Liver (tissue), 8 donors: ENCODE measurements at regions not wholly inside any gene's neighbourhood (a gene's known extent, or its start where the extent isn't known, plus 50 kb on each side); places are given as distances from the start of the nearest gene placed in this dataset.

Experiments
- DNase-seq: peaks from one replicate; pipeline ENCODE4 v3.0.0-alpha.2; 2017; ENCODE audit warnings: low spot score
- H3K27ac ChIP-seq, 2 donors: one replicate each; pipeline ENCODE4 v1.7.0; 2013; ENCODE audit warnings: inconsistent platforms in 2 of 2, low read length in 2 of 2, control low read depth in 1 of 2, low read depth in 1 of 2, mild to moderate bottlenecking in 1 of 2
- H3K27me3 ChIP-seq, 4 donors: one replicate each; pipeline versions ENCODE4 v1.6.1 to v1.7.0; 2013; ENCODE audit warnings: low read length in 3 of 4, inconsistent platforms in 1 of 4, mild to moderate bottlenecking in 1 of 4, moderate library complexity in 1 of 4; ENCODE audit not compliant: control insufficient read depth in 4 of 4, insufficient read depth in 4 of 4
- H3K36me3 ChIP-seq, 4 donors: one replicate each; pipeline versions ENCODE4 v1.6.1 to v1.7.0; 2013; ENCODE audit warnings: low read length in 3 of 4, mild to moderate bottlenecking in 3 of 4, low read depth in 1 of 4, moderate library complexity in 1 of 4; ENCODE audit not compliant: control insufficient read depth in 4 of 4, insufficient read depth in 3 of 4
- H3K4me1 ChIP-seq, 4 donors: one replicate each; pipeline versions ENCODE4 v1.6.1 to v1.7.0; 2013; ENCODE audit warnings: low read length in 3 of 4, mild to moderate bottlenecking in 3 of 4, moderate library complexity in 1 of 4; ENCODE audit not compliant: control insufficient read depth in 4 of 4, insufficient read depth in 4 of 4
- H3K4me3 ChIP-seq, 3 donors: one replicate each; pipeline versions ENCODE4 v1.6.1 to v1.7.0; 2013; ENCODE audit warnings: low read length in 3 of 3, control low read depth in 1 of 3, low read depth in 1 of 3, mild to moderate bottlenecking in 1 of 3
- H3K9ac ChIP-seq, 2 donors: one replicate each; pipeline ENCODE4 v1.7.0; 2013; ENCODE audit warnings: low read length in 2 of 2, mild to moderate bottlenecking in 2 of 2, moderate library complexity in 2 of 2, control low read depth in 1 of 2, low read depth in 1 of 2
- H3K9me3 ChIP-seq, 4 donors: one replicate each; pipeline versions ENCODE4 v1.6.1 to v1.7.0; 2013; ENCODE audit warnings: low read length in 3 of 4; ENCODE audit not compliant: control insufficient read depth in 4 of 4
- EGR1 ChIP-seq, 2 donors: IDR thresholded peaks; 2 replicates each; pipeline ENCODE4 v1.6.1; 2016 to 2018; ENCODE audit warnings: antibody characterized with exemption in 2 of 2, low read depth in 2 of 2
- FOXA1 ChIP-seq: IDR thresholded peaks from 2 replicates; pipeline ENCODE4 v1.6.1; 2016; ENCODE audit warnings: antibody characterized with exemption
- FOXA2 ChIP-seq: IDR thresholded peaks from 2 replicates; pipeline ENCODE4 v1.6.1; 2016; ENCODE audit warnings: antibody characterized with exemption
- GABPA ChIP-seq, 2 donors: IDR thresholded peaks in 1 of 2; conservative IDR thresholded peaks in 1 of 2; 2 replicates each; pipeline ENCODE4 v1.6.1; 2016; ENCODE audit warnings: antibody characterized with exemption in 2 of 2, mild to moderate bottlenecking in 1 of 2, moderate library complexity in 1 of 2
- HNF4A ChIP-seq, 2 donors: conservative IDR thresholded peaks; 2 replicates each; pipeline ENCODE4 v1.6.1; 2016; ENCODE audit warnings: antibody characterized with exemption in 2 of 2, mild to moderate bottlenecking in 2 of 2
- HNF4G ChIP-seq: IDR thresholded peaks from 2 replicates; pipeline ENCODE4 v1.6.1; 2016; ENCODE audit warnings: antibody characterized with exemption
- JUND ChIP-seq, 2 donors: IDR thresholded peaks; 2 replicates each; pipeline ENCODE4 v1.6.1; 2016; ENCODE audit warnings: antibody characterized with exemption in 2 of 2
- NR2F2 ChIP-seq: IDR thresholded peaks from 2 replicates; pipeline ENCODE4 v1.6.1; 2016; ENCODE audit warnings: antibody characterized with exemption
- RAD21 ChIP-seq, 2 donors: IDR thresholded peaks; 2 replicates each; pipeline ENCODE4 v1.6.1; 2016; ENCODE audit warnings: antibody characterized with exemption in 2 of 2, mild to moderate bottlenecking in 2 of 2
- RXRA ChIP-seq, 2 donors: IDR thresholded peaks; 2 replicates each; pipeline ENCODE4 v1.6.1; 2017 to 2018; ENCODE audit warnings: antibody characterized with exemption in 2 of 2, mild to moderate bottlenecking in 1 of 2
- SP1 ChIP-seq: IDR thresholded peaks from 2 replicates; pipeline ENCODE4 v1.6.1; 2018; ENCODE audit warnings: antibody characterized with exemption, mild to moderate bottlenecking
- TAF1 ChIP-seq: conservative IDR thresholded peaks from 2 replicates; pipeline ENCODE4 v1.6.1; 2016; ENCODE audit warnings: antibody characterized with exemption, mild to moderate bottlenecking
- YY1 ChIP-seq: IDR thresholded peaks from 2 replicates; pipeline ENCODE4 v1.6.1; 2016; ENCODE audit warnings: antibody characterized with exemption, mild to moderate bottlenecking
- WGBS: extraction: QIAGEN DNeasy Blood & Tissue Kit; methylation state at CpG from one replicate; pipeline ENCODE4 v1.1.7; 2013; 5-methylcytosine and 5-hydroxymethylcytosine counted together
- TF ChIP-seq, protein P1 (sequence below): fragments of 150-350 bp; IDR thresholded peaks from 2 replicates; pipeline ENCODE4 v1.5.1; 2017; ENCODE audit warnings: improper control_type of control experiment, low read depth, low read length; ENCODE audit not compliant: missing input control
- TF ChIP-seq, protein P2 (sequence below): IDR thresholded peaks from 2 replicates; pipeline ENCODE4 v1.6.1; 2016; ENCODE audit warnings: antibody characterized with exemption
- TF ChIP-seq, protein P3 (sequence below): IDR thresholded peaks from 2 replicates; pipeline ENCODE4 v1.6.1; 2016; ENCODE audit warnings: antibody characterized with exemption
- TF ChIP-seq, protein P4 (sequence below): IDR thresholded peaks from 2 replicates; pipeline ENCODE4 v1.6.1; 2016; ENCODE audit warnings: antibody characterized with exemption, mild to moderate bottlenecking
- TF ChIP-seq, protein P5 (sequence below): IDR thresholded peaks from 2 replicates; pipeline ENCODE4 v1.6.1; 2016; ENCODE audit warnings: antibody characterized with exemption
- donor health status: healthy.
- donor health status: healthy.
- donor health status: healthy.
- donor health status: healthy.
- donor health status: healthy.

DNA sequence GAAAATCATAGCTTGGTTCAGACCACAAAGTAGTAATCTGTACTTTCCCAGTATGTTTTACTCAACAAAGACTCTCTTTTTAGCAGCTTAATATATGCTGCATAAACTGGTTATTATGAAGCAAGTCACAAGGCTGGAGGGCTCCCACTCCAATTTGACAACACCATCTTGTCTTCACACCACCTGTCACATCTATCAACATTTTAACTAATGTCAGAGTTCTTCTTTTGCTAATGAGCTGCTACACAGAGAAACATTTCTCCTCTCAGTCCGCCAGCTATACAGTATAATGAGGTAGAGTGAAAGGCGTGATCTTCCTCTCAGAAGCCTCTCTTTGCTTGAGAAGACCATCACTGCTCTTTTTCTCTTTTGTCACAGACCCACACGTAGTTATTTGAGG, 230.1 kb downstream of the BARHL2 start:
- H3K27me3 ChIP-seq = no peaks in the 10 kb centered on the region
- no peak for DNase-seq
- TF ChIP-seq, protein P1, sequence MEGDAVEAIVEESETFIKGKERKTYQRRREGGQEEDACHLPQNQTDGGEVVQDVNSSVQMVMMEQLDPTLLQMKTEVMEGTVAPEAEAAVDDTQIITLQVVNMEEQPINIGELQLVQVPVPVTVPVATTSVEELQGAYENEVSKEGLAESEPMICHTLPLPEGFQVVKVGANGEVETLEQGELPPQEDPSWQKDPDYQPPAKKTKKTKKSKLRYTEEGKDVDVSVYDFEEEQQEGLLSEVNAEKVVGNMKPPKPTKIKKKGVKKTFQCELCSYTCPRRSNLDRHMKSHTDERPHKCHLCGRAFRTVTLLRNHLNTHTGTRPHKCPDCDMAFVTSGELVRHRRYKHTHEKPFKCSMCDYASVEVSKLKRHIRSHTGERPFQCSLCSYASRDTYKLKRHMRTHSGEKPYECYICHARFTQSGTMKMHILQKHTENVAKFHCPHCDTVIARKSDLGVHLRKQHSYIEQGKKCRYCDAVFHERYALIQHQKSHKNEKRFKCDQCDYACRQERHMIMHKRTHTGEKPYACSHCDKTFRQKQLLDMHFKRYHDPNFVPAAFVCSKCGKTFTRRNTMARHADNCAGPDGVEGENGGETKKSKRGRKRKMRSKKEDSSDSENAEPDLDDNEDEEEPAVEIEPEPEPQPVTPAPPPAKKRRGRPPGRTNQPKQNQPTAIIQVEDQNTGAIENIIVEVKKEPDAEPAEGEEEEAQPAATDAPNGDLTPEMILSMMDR = no peak
- TF ChIP-seq, protein P2, sequence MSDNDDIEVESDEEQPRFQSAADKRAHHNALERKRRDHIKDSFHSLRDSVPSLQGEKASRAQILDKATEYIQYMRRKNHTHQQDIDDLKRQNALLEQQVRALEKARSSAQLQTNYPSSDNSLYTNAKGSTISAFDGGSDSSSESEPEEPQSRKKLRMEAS = no peak
- TF ChIP-seq, protein P3, sequence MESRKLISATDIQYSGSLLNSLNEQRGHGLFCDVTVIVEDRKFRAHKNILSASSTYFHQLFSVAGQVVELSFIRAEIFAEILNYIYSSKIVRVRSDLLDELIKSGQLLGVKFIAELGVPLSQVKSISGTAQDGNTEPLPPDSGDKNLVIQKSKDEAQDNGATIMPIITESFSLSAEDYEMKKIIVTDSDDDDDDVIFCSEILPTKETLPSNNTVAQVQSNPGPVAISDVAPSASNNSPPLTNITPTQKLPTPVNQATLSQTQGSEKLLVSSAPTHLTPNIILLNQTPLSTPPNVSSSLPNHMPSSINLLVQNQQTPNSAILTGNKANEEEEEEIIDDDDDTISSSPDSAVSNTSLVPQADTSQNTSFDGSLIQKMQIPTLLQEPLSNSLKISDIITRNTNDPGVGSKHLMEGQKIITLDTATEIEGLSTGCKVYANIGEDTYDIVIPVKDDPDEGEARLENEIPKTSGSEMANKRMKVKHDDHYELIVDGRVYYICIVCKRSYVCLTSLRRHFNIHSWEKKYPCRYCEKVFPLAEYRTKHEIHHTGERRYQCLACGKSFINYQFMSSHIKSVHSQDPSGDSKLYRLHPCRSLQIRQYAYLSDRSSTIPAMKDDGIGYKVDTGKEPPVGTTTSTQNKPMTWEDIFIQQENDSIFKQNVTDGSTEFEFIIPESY = no peak
- TF ChIP-seq TAF1 = no peak
- no peak for TF ChIP-seq SP1
- TF ChIP-seq YY1 = no peak
- TF ChIP-seq RAD21 (IDR thresholded peaks at IDR 0.05) = no peak
- no peak for TF ChIP-seq HNF4A (conservative IDR thresholded peaks at IDR 0.05)
- no peak for TF ChIP-seq FOXA2
- no peak for TF ChIP-seq RXRA (IDR thresholded peaks at IDR 0.05)
- no peak for TF ChIP-seq FOXA1
- no peak for TF ChIP-seq EGR1 (IDR thresholded peaks at IDR 0.05; ENCODE audit: low read depth in 2 of 2)
- TF ChIP-seq, protein P4, sequence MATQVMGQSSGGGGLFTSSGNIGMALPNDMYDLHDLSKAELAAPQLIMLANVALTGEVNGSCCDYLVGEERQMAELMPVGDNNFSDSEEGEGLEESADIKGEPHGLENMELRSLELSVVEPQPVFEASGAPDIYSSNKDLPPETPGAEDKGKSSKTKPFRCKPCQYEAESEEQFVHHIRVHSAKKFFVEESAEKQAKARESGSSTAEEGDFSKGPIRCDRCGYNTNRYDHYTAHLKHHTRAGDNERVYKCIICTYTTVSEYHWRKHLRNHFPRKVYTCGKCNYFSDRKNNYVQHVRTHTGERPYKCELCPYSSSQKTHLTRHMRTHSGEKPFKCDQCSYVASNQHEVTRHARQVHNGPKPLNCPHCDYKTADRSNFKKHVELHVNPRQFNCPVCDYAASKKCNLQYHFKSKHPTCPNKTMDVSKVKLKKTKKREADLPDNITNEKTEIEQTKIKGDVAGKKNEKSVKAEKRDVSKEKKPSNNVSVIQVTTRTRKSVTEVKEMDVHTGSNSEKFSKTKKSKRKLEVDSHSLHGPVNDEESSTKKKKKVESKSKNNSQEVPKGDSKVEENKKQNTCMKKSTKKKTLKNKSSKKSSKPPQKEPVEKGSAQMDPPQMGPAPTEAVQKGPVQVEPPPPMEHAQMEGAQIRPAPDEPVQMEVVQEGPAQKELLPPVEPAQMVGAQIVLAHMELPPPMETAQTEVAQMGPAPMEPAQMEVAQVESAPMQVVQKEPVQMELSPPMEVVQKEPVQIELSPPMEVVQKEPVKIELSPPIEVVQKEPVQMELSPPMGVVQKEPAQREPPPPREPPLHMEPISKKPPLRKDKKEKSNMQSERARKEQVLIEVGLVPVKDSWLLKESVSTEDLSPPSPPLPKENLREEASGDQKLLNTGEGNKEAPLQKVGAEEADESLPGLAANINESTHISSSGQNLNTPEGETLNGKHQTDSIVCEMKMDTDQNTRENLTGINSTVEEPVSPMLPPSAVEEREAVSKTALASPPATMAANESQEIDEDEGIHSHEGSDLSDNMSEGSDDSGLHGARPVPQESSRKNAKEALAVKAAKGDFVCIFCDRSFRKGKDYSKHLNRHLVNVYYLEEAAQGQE = no peak
- no peak for TF ChIP-seq HNF4G
- TF ChIP-seq NR2F2 = no peak
- TF ChIP-seq JUND (IDR thresholded peaks at IDR 0.05) = no peak
- TF ChIP-seq GABPA (IDR thresholded peaks at IDR 0.05 in 1 of 2, conservative IDR thresholded peaks at IDR 0.05 in 1 of 2) = no peak
- TF ChIP-seq, protein P5, sequence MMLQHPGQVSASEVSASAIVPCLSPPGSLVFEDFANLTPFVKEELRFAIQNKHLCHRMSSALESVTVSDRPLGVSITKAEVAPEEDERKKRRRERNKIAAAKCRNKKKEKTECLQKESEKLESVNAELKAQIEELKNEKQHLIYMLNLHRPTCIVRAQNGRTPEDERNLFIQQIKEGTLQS = no peak
- H3K4me3 ChIP-seq = no peak overlapping the region
- no peaks in the 10 kb centered on the region for H3K36me3 ChIP-seq
- no peak overlapping the region for H3K27ac ChIP-seq
- 82% methylated on average over 3 of the region's 3 CpGs for WGBS
- H3K9me3 ChIP-seq = no peaks in the 10 kb centered on the region
- no peaks in the 10 kb centered on the region for H3K4me1 ChIP-seq
- H3K9ac ChIP-seq = no peak overlapping the region
